Limb (tissue), 2 donors: ENCODE measurements at regions not wholly inside any gene's neighbourhood (a gene's known extent, or its start where the extent isn't known, plus 50 kb on each side); places are given as distances from the start of the nearest gene placed in this dataset.

ENCODE experiments used
- DNase-seq, 2 donors: peaks; one replicate each; pipeline ENCODE4 v3.0.0-alpha.2; 2016; ENCODE audit errors: extremely low spot score in 2 of 2

DNA sequence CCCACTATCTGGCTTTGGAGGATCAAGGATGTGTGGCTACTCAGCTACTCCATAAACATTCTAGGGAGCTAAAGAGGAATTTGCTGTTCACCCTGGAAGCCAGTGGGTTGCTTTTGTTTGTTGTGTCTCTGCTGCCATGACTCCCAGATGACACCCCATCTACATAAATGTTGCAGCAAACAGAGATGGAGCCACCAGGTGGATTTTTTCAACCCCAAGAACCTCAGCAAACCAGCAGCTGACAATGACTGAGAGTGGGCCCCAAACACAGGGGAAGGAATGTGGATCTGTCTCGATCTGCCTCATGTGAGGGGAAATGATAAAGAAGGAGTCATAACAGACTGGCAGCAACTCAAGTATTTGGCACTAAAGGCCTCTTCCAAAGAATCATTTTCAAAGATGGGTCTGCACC, 132.7 kb upstream of the TNC start:
- DNase-seq, result peak; percentile 46 to 63

- DNase-seq, result peak; percentile 69 to 83
Measured at GRCh38 chr9:115254287-115255180, 136.6 kb upstream of the TNC start.

DNA sequence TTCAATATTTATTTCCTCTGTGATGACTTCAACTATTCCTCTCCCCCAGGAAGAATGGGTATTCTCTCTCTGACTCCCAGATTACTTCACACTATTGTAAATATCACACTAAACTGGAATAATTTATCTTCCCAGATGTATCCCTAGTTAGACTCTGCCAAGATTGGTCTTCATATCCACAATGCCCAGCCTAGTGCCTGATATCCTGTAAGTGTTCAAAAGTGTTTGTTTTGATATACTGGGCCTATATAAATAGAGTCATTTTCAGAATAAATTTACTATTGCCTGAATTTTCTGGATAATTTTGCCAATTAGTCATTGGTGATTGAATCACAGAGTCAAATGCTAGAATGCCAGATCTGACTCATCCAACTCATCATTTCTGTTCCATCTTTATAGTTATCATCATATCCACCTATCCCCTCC, 143.7 kb upstream of the TNC start:
- DNase-seq, result no peak

DNA sequence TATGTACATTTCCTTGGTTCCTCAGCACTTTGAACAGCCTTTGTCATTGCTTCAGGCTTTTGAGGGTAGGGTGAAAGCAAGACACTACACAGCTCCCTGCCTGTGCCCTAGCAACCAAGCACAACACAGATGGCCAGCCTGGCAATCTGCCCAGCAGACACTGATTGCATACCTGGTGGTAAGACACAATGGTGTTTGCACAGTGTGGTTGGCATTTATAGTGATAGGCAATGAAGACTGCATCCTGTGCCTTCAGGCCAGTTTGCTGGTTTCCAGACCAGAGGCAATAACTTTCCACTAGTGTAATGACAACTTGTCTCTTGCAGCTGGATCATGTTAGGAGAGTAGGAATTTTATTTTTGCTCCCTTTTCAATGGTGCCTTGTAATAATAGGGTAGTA, 144.5 kb upstream of the TNC start:
- peak; percentile 48 to 84 for DNase-seq

- no peak for DNase-seq
Measured at GRCh38 chr9:115262952-115263351, 145.0 kb upstream of the TNC start.

- DNase-seq, result no peak
Measured at GRCh38 chr9:115263371-115264075, 145.6 kb upstream of the TNC start.

GRCh38 chr9:115264313-115264712, 146.4 kb upstream of the TNC start:
- DNase-seq, result no peak

- DNase-seq, result no peak
Measured at GRCh38 chr9:115267790-115268189, 149.8 kb upstream of the TNC start.

DNA sequence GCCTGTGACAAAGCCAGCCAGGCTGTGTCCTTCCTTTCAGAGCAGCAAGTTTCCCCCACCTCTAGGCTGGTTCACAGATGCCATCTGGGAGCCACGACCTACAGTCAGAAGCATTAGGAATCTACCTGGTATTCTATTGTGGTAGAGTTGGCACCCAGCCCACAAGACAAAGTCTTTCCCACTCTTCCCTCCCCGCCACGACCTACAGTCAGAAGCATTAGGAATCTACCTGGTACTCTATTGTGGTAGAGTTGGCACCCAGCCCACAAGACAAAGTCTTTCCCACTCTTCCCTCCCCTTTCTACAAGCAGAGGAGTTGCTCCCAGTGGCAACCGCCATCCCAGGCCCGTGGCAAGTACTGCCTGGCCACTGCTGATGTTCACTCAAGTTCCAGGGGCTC, 157.8 kb upstream of the TNC start:
- DNase-seq, result no peak

GRCh38 chr9:115276621-115277020, 158.7 kb upstream of the TNC start:
- no peak for DNase-seq

GRCh38 chr9:115277301-115277700, 159.3 kb upstream of the TNC start:
- DNase-seq, result no peak

DNA sequence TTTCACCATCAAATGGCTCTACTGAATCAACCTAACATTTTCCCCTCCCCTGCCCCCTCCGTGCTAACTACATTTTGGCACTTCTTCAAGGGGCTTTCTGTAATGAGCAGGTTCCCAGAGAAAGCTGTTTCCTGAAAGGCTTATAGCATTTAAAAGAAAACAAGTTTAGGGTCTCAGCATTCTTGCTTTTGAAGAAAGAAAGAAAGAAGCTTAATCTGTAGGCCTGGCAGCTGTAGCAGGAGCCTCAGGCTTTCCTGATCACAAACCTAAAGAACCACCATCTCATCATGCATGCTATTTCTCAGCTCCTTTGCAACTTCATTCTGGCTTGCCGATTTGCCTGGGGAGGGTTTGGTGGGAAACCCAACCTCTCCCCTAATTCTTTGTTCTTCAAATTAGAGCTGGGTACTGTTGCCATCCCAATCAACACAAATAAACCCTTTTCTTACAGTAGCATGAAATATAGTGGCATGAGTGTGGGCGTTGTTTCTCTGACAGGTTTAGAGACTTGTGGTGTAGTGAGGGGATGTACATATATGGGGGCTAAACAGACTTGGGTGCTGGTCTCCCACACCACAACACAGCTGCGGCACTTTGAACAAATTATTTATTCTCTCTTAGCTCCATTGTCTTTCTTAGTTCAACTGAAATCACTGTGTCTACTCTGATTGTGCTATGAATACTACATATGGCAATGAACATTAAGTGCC, 160.5 kb upstream of the TNC start:
- DNase-seq, result peak in 1 of 2 donors; percentile 33

GRCh38 chr9:115283395-115283794, 165.4 kb upstream of the TNC start:
- no peak for DNase-seq

- DNase-seq, result no peak
Measured at GRCh38 chr9:115285836-115286235, 167.9 kb upstream of the TNC start.

GRCh38 chr9:115286411-115286810, 168.5 kb upstream of the TNC start:
- DNase-seq, result no peak

GRCh38 chr9:115289757-115290208, 171.8 kb upstream of the TNC start:
- DNase-seq, result peak in 1 of 2 donors; percentile 61

- DNase-seq, result no peak
Measured at GRCh38 chr9:115291841-115292240, 173.9 kb upstream of the TNC start.

- DNase-seq, result peak; percentile 55 to 62
Measured at GRCh38 chr9:115292584-115293279, 174.8 kb upstream of the TNC start.

- DNase-seq, result no peak
Measured at GRCh38 chr9:115295734-115296133, 177.8 kb upstream of the TNC start.

DNA sequence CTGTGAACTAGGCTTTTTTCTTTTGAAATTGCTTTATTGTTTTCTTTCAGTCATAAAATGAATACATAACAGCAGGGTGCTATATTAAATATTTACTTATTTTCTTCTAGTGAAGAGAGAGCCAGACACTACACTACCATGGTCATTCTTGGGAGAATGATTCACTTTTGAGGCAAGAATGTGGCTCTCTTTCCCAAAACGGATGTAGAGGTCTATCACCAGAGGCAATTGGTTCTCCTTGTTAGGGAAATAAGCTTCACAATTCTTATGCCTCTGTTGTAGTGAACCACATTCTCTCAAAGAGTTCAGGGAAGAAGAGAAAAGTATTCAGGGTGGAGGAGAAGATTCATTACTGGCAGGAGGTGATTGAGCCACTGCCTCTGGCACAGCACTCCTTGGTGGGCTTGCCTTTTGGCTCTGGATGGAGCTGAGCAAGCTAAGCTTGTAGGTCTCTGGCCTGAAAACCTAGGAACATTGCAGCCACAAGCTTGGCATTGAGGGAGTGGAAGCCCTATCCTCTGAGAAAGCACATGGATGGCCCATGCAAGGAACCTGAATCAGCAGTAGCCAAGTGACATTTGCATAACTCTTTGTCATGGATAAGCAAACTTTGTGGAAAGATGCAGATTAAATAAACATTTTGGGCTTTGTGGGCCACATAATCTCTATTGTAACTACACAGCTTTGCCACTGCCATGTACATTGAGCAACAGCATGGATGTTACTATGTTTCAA, 179.0 kb upstream of the TNC start:
- no peak for DNase-seq

- no peak for DNase-seq
Measured at GRCh38 chr9:115300116-115300515, 182.2 kb upstream of the TNC start.
